22Rv1 (cell line): ENCODE measurements at regions not wholly inside any gene's neighbourhood (a gene's known extent, or its start where the extent isn't known, plus 50 kb on each side); places are given as distances from the start of the nearest gene placed in this dataset.

Source experiments
- CTCF ChIP-seq: fragments of 450-650 bp; IDR thresholded peaks from 2 replicates; pipeline ENCODE4 v1.5.1; 2017; ENCODE audit warnings: mild to moderate bottlenecking
- ZFX ChIP-seq: fragments of 450-650 bp; IDR thresholded peaks from 2 replicates; pipeline ENCODE4 v1.6.1; 2017; ENCODE audit warnings: antibody characterized with exemption, borderline replicate concordance

DNA sequence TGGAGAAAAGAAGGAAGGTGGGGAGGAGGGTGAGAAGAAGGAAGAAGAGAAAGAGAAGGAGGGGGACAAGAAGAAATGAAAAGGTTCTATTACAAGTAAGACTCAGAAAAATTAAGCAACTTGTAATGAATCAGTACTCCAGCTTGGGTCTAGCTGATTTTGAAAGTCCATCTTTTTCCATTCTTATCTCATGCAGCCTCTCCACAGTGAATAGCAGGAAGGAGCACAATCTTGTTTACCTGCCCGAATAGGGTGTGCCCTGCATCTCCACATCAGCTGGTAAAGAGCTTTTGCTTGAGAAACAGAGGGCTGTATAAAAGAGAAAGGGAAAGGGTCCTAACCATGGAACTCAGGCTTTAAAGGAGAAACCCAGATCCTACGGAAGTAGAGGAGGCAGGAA is 348.8 kb downstream of the TPBG start:
- TF ChIP-seq CTCF = no peak
- TF ChIP-seq ZFX = no peak
